ENCODE measurements at regions not wholly inside any gene's neighbourhood (a gene's known extent, or its start where the extent isn't known, plus 50 kb on each side); places are given as distances from the start of the nearest gene placed in this dataset.

DNA sequence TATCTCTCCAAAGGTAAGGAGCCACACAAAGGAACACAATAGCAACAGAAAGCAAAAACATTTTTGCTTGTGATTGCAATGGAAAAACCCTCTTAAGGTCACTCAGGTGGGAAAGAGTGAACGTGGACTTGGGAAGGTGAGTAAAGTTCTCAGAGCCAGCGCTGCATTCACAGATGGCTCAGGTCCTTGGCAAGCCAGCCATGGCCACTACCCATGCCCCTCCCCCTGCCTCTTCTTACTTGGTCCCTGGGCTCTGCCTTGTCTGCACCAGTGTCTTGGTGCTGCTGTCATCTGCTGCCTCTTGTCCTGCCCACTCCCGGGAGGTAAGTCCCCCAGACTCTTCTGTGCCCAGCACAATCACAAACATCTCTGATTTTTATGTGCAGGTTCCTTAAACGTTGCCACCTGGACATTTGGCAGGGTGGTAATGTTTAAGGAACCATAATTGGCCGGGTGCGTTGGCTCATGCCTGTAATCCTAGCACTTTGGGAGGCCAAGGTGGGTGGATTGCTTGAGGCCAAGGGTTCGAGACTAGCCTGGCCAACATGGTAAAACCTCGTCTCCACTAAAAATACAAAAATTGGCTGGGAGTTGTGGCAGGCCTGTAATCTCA lies 74.6 kb downstream of the FEM1C start:
- ATAC-seq (no peak), DNase-seq (no peak)
- Histone ChIP-seq H3K27ac (no peak overlapping the region), H3K4me1 (peaks cover 24% of the 10 kb centered on the region), H3K27me3 (ENCODE audit: insufficient read depth in 3 of 3, low read length in 2 of 3) (no peaks in the 10 kb centered on the region), H3K9me3 (no peaks in the 10 kb centered on the region), H3K4me3 (no peak overlapping the region), H3K36me3 (ENCODE audit: insufficient read depth in 1 of 2, low read depth in 1 of 2) (no peaks in the 10 kb centered on the region)
- 58 to 78% (median 72%) methylated on average over 8 of the region's 8 CpGs for WGBS, 3 donors
- intact Hi-C loops (cut with DNase I), result loop anchor here in 1 of 2 donors (5.0 kb wide), 2 partner anchors 62 to 88 kb away; no protein-coding TSS in a partner anchor
- TF ChIP-seq, protein P1, sequence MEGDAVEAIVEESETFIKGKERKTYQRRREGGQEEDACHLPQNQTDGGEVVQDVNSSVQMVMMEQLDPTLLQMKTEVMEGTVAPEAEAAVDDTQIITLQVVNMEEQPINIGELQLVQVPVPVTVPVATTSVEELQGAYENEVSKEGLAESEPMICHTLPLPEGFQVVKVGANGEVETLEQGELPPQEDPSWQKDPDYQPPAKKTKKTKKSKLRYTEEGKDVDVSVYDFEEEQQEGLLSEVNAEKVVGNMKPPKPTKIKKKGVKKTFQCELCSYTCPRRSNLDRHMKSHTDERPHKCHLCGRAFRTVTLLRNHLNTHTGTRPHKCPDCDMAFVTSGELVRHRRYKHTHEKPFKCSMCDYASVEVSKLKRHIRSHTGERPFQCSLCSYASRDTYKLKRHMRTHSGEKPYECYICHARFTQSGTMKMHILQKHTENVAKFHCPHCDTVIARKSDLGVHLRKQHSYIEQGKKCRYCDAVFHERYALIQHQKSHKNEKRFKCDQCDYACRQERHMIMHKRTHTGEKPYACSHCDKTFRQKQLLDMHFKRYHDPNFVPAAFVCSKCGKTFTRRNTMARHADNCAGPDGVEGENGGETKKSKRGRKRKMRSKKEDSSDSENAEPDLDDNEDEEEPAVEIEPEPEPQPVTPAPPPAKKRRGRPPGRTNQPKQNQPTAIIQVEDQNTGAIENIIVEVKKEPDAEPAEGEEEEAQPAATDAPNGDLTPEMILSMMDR (IDR thresholded peaks at IDR 0.05), result no peak

DNA sequence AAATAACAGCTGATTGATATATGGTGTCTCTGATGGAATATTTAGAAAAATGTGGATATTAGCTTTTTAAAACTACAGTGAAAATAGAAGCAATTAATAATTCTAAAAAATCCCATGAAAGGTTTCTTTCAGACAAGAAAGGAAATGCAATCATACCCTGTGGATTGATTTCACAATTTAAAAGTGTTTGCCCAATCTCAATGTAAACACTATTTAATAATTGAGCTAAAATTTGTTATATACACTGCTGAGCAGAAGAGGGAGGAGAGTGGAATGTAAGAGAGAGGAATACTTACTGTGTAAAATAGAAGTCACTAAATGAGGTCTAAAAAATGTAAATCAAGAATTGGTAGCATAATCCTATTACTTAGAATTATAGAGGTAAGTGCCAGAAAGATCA lies 76.9 kb downstream of the FEM1C start:
- DNase-seq, result no peak
- H3K36me3 ChIP-seq (ENCODE audit: insufficient read depth in 1 of 2, low read depth in 1 of 2), result no peaks in the 10 kb centered on the region
- H3K4me3 ChIP-seq, result no peak overlapping the region
- no peaks in the 10 kb centered on the region for H3K27me3 ChIP-seq (ENCODE audit: insufficient read depth in 3 of 3, low read length in 2 of 3)
- intact Hi-C loops (cut with DNase I), result no loop called here
- TF ChIP-seq, protein P1 (IDR thresholded peaks at IDR 0.05), result no peak
- ATAC-seq, result no peak
- H3K27ac ChIP-seq, result no peak overlapping the region
- no peaks in the 10 kb centered on the region for H3K9me3 ChIP-seq
- H3K4me1 ChIP-seq, result peaks cover 21% of the 10 kb centered on the region

DNA sequence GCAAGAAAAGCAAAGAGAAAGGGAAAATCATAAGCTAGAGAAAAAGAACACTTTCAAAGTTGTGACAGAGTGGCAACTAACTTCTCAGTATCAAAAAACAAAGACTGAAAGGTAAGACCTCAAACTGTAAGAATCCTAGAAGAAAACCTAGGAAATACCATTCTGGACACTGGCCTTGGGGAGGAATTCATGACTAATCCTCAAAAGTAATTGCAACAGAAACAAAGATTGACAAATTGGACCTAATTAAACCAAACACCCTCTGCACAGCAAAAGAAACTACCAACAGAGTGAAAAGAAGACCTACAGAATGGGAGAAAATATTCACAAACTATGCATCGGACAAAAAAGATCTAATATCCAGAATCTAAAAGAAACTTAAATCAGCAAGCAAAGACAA lies 79.1 kb downstream of the FEM1C start:
- DNase-seq (no peak), ATAC-seq (no peak)
- Histone ChIP-seq H3K4me3 (no peak overlapping the region), H3K36me3 (ENCODE audit: insufficient read depth in 1 of 2, low read depth in 1 of 2) (no peaks in the 10 kb centered on the region), H3K27ac (no peak overlapping the region), H3K27me3 (ENCODE audit: insufficient read depth in 3 of 3, low read length in 2 of 3) (no peaks in the 10 kb centered on the region), H3K4me1 (peaks cover 20% of the 10 kb centered on the region), H3K9me3 (no peaks in the 10 kb centered on the region)
- TF ChIP-seq, protein P1 (IDR thresholded peaks at IDR 0.05), result no peak
- 95 to 100% (median 99%) methylated on average over 1 of the region's 1 CpG for WGBS, 3 donors
- intact Hi-C loops (cut with DNase I), result no loop called here

DNA sequence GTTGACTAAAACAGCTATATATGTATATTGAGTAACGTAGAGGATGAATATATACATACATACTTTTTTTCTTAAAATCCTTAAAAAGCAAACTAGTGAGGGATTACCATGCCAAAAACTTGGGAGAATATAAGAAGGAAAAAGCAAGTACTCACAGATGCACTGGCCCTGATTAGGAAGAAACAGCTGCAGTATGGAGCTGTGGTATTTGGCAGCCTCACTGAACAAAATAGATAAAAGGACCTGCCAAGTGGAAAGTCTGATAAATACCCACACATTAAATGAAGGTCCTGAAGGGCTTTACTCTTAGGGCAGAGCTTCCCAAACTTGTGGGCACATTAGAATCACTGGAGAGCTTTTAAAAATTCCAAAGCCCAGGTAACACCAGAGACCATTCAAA lies 80.6 kb downstream of the FEM1C start:
- ATAC-seq (no peak), DNase-seq (no peak)
- Histone ChIP-seq H3K4me1 (peaks cover 35% of the 10 kb centered on the region), H3K9me3 (no peaks in the 10 kb centered on the region), H3K36me3 (ENCODE audit: insufficient read depth in 1 of 2, low read depth in 1 of 2) (no peaks in the 10 kb centered on the region), H3K4me3 (no peak overlapping the region), H3K27ac (no peak overlapping the region), H3K27me3 (ENCODE audit: insufficient read depth in 3 of 3, low read length in 2 of 3) (no peaks in the 10 kb centered on the region)
- WGBS, 3 donors, result 33 to 44% (median 33%) methylated on average over 1 of the region's 1 CpG
- TF ChIP-seq, protein P1 (IDR thresholded peaks at IDR 0.05), result no peak
- intact Hi-C loops (cut with DNase I), result loop anchor here in 1 of 2 donors (5.0 kb wide), 1 partner anchor 78 kb away; the partner anchor contains the start of gene FEM1C

Measured in psoas muscle (tissue), 7 donors.